ENCODE measurements at regions not wholly inside any gene's neighbourhood (a gene's known extent, or its start where the extent isn't known, plus 50 kb on each side); places are given as distances from the start of the nearest gene placed in this dataset.

- no peak for DNase-seq
Measured at GRCh38 chr12:91964501-91964900, 181.1 kb downstream of the BTG1 start.

GRCh38 chr12:91959220-91959619, 186.4 kb downstream of the BTG1 start:
- DNase-seq, result no peak

GRCh38 chr12:91958816-91959215, 186.8 kb downstream of the BTG1 start:
- no peak for DNase-seq

- no peak for DNase-seq
Measured at GRCh38 chr12:91954747-91955146, 190.9 kb downstream of the BTG1 start.

GRCh38 chr12:91954326-91954725, 191.3 kb downstream of the BTG1 start:
- no peak for DNase-seq

GRCh38 chr12:91952916-91953315, 192.7 kb downstream of the BTG1 start:
- no peak for DNase-seq

- no peak for DNase-seq
Measured at GRCh38 chr12:91951571-91951970, 194.1 kb downstream of the BTG1 start.

GRCh38 chr12:91948504-91948903, 197.1 kb downstream of the BTG1 start:
- DNase-seq, result no peak

GRCh38 chr12:91947459-91947858, 198.2 kb downstream of the BTG1 start:
- no peak for DNase-seq

- no peak for DNase-seq
Measured at GRCh38 chr12:91944637-91945036, 201.0 kb downstream of the BTG1 start.

GRCh38 chr12:91940826-91941570, 204.6 kb downstream of the BTG1 start:
- no peak for DNase-seq

GRCh38 chr12:91940322-91940721, 205.3 kb downstream of the BTG1 start:
- no peak for DNase-seq

GRCh38 chr12:91937706-91938105, 207.9 kb downstream of the BTG1 start:
- no peak for DNase-seq

- DNase-seq, result no peak
Measured at GRCh38 chr12:91937009-91937408, 208.6 kb downstream of the BTG1 start.

GRCh38 chr12:91935296-91935695, 210.3 kb downstream of the BTG1 start:
- no peak for DNase-seq

GRCh38 chr12:91931111-91931510, 214.5 kb downstream of the BTG1 start:
- DNase-seq, result no peak

GRCh38 chr12:91928501-91928900, 217.1 kb downstream of the BTG1 start:
- no peak for DNase-seq

GRCh38 chr12:91926848-91927247, 218.8 kb downstream of the BTG1 start:
- no peak for DNase-seq

GRCh38 chr12:91924827-91925226, 220.8 kb downstream of the BTG1 start:
- no peak for DNase-seq

GRCh38 chr12:91923864-91924263, 221.8 kb downstream of the BTG1 start:
- DNase-seq, result no peak

GRCh38 chr12:91922674-91923073, 223.0 kb downstream of the BTG1 start:
- DNase-seq, result no peak

- DNase-seq, result no peak
Measured at GRCh38 chr12:91922139-91922538, 223.5 kb downstream of the BTG1 start.

- no peak for DNase-seq
Measured at GRCh38 chr12:91921555-91921954, 224.1 kb downstream of the BTG1 start.

- DNase-seq, result no peak
Measured at GRCh38 chr12:91920741-91921140, 224.9 kb downstream of the BTG1 start.

GRCh38 chr12:91920276-91920675, 225.4 kb downstream of the BTG1 start:
- DNase-seq, result no peak

All from stimulated activated naive CD4-positive, alpha-beta T cell treated with Interleukin-2 at 50 U/mL for 16 hours (primary cell).